ENCODE measurements at regions not wholly inside any gene's neighbourhood (a gene's known extent, or its start where the extent isn't known, plus 50 kb on each side); places are given as distances from the start of the nearest gene placed in this dataset.

DNA sequence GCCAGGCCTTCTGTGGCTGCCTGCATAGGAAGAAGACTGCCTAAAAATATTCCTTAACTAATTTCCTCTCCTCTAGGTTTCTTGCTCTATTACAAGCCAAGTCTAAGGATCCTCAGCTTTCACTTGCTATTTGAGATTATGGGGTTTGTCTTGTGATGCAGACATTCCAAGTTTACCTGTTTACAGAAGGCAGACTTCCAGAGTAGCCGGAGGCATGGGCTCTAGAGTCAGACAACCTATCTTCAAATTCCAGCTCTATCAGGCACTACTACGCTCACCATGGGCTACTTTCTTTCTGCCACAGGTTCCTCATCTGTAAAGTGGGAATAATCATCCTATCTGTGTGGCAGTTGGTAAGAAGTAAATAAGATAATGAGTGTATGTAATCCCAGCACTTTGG lies 95.6 kb upstream of the BCL6 start:
- H3K56ac ChIP-seq (ENCODE audit: insufficient read length, low read depth, low read length): no peak overlapping the region
- H3K9me3 Mint-ChIP-seq: no peaks in the 10 kb centered on the region
- no peak overlapping the region for H3K23ac ChIP-seq (ENCODE audit: insufficient read length, low read depth, low read length)
- no peaks in the 10 kb centered on the region for H3K23me2 ChIP-seq (ENCODE audit: insufficient read length, low read depth, low read length, poor library complexity, severe bottlenecking)
- no peak for DNase-seq
- H3K4me1 Mint-ChIP-seq: peaks cover 16 to 19% of the 10 kb centered on the region in 2 experiments; a peak in 3 of 4 replicates
- H2BK20ac ChIP-seq (ENCODE audit: low read depth, low read length, poor library complexity, severe bottlenecking): no peak overlapping the region
- no peaks in the 10 kb centered on the region for H3K36me3 Mint-ChIP-seq (ENCODE audit: insufficient read depth in 1 of 3, low read depth in 3 of 3)
- no peak overlapping the region for H4K8ac ChIP-seq (replicated peaks; ENCODE audit: insufficient read length, low read depth, low read length)
- no peaks in the 10 kb centered on the region for H3K27me3 ChIP-seq (ENCODE audit: insufficient read depth, low read length)
- H3K9ac ChIP-seq (ENCODE audit: extremely low read depth, insufficient read length, low read length): no peak overlapping the region
- H2AFZ ChIP-seq (ENCODE audit: low read length): no peak overlapping the region
- H2BK12ac ChIP-seq (ENCODE audit: insufficient read length, low read depth, low read length): no peak overlapping the region
- H3K4me3 Mint-ChIP-seq: no peak overlapping the region
- H3K27me3 Mint-ChIP-seq (ENCODE audit: low read depth): no peaks in the 10 kb centered on the region
- no peak overlapping the region for H3T11ph ChIP-seq (ENCODE audit: low read length)
- H4K5ac ChIP-seq (ENCODE audit: insufficient read length, low read depth, low read length): no peak overlapping the region
- H2AK5ac ChIP-seq (ENCODE audit: insufficient read length, low read length): no peak overlapping the region
- H3K27ac Mint-ChIP-seq: no peak overlapping the region
- no peak overlapping the region for H3K18ac ChIP-seq (ENCODE audit: insufficient read length, low read depth, low read length)
- no peaks in the 10 kb centered on the region for H4K20me1 ChIP-seq (ENCODE audit: control insufficient read depth, insufficient read depth, insufficient read length)
- no peak overlapping the region for H2BK120ac ChIP-seq (ENCODE audit: low read depth, low read length, poor library complexity, severe bottlenecking)
- H2BK15ac ChIP-seq (ENCODE audit: low read depth, low read length): no peak overlapping the region
- no peaks in the 10 kb centered on the region for H3K79me2 ChIP-seq (ENCODE audit: insufficient read depth, low read length)
- H3K9me3 ChIP-seq (ENCODE audit: control insufficient read depth, low read depth, low read length): no peaks in the 10 kb centered on the region
- no peak overlapping the region for H2BK5ac ChIP-seq (ENCODE audit: insufficient read length, low read length)
- H3K4me2 ChIP-seq (ENCODE audit: insufficient read depth, insufficient read length, low read length): no peak overlapping the region
- H4K91ac ChIP-seq (ENCODE audit: insufficient read length, low read depth, low read length): no peak overlapping the region
- no peaks in the 10 kb centered on the region for H3K4me1 ChIP-seq (ENCODE audit: insufficient read depth, low read length)
- TF ChIP-seq, protein P1, sequence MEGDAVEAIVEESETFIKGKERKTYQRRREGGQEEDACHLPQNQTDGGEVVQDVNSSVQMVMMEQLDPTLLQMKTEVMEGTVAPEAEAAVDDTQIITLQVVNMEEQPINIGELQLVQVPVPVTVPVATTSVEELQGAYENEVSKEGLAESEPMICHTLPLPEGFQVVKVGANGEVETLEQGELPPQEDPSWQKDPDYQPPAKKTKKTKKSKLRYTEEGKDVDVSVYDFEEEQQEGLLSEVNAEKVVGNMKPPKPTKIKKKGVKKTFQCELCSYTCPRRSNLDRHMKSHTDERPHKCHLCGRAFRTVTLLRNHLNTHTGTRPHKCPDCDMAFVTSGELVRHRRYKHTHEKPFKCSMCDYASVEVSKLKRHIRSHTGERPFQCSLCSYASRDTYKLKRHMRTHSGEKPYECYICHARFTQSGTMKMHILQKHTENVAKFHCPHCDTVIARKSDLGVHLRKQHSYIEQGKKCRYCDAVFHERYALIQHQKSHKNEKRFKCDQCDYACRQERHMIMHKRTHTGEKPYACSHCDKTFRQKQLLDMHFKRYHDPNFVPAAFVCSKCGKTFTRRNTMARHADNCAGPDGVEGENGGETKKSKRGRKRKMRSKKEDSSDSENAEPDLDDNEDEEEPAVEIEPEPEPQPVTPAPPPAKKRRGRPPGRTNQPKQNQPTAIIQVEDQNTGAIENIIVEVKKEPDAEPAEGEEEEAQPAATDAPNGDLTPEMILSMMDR (conservative IDR thresholded peaks at IDR 0.05): no peak
- no peaks in the 10 kb centered on the region for H3K79me1 ChIP-seq (ENCODE audit: insufficient read depth, low read depth, low read length, poor library complexity, severe bottlenecking)
- no peak overlapping the region for H3K4ac ChIP-seq (ENCODE audit: low read depth, low read length)
- no peak overlapping the region for H3K27ac ChIP-seq (ENCODE audit: insufficient read length, low read depth, low read length)
- no CpG with 5 or more reads among the region's 2 CpGs for WGBS (ENCODE audit: extremely low coverage, insufficient read length, low lambda C conversion rate)
- no peak overlapping the region for H3K14ac ChIP-seq (ENCODE audit: insufficient read depth, low read length)

Data from H9 (cell line).